Progenitor cell of endocrine pancreas (in vitro differentiated cells): ENCODE measurements at regions not wholly inside any gene's neighbourhood (a gene's known extent, or its start where the extent isn't known, plus 50 kb on each side); places are given as distances from the start of the nearest gene placed in this dataset.

Source experiments
- DNase-seq: peaks from one replicate; pipeline ENCODE4 v3.0.0; 2021; ENCODE audit warnings: low spot score; ENCODE audit not compliant: unreplicated experiment
- H3K27ac Mint-ChIP-seq: 2 replicates; pipeline ENCODE4 v1.8.0; 2021; ENCODE audit warnings: mild to moderate bottlenecking, moderate library complexity, mixed read lengths
- H3K27me3 Mint-ChIP-seq: 2 replicates; pipeline ENCODE4 v1.8.0; 2021; ENCODE audit warnings: mixed read lengths
- H3K36me3 Mint-ChIP-seq: 2 replicates; pipeline ENCODE4 v1.8.0; 2022; ENCODE audit warnings: mixed read lengths; ENCODE audit not compliant: insufficient read depth
- H3K4me1 Mint-ChIP-seq: 2 replicates; pipeline ENCODE4 v1.8.0; 2021; ENCODE audit warnings: low read depth, mixed read lengths
- H3K4me3 Mint-ChIP-seq: 2 replicates; pipeline ENCODE4 v1.8.0; 2021; ENCODE audit warnings: low read depth, mild to moderate bottlenecking, moderate library complexity, mixed read lengths
- H3K9me3 Mint-ChIP-seq: 2 replicates; pipeline ENCODE4 v1.8.0; 2021; ENCODE audit warnings: low read depth, mixed read lengths
- CTCF ChIP-seq: fragments of 200-600 bp; sonication (generic); IDR thresholded peaks from one replicate; pipeline ENCODE4 v1.5.0; 2021; ENCODE audit warnings: antibody characterized with exemption, mild to moderate bottlenecking; ENCODE audit not compliant: unreplicated experiment

DNA sequence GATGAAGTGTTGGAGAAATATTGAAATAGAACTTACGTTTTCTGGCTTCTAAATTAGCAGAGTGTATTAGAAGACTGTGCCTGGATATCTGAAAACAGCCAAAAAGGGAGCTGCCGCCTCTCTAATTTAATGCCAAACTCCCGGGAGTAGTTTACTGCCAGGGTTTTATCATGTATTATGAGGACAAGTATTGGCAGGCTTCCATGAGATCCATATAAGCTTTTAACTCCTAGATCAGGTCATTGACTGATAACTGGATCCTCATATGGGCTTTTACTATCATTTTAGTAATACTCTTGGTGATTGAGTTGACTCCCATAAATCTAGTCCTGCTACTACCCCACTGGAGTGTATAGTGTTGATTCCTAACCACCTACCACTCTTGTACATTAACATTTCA, 178.4 kb upstream of the CXADR start:
- H3K4me3 Mint-ChIP-seq = no peak overlapping the region
- no peak for TF ChIP-seq CTCF
- no peak for DNase-seq
- H3K9me3 Mint-ChIP-seq = no peaks in the 10 kb centered on the region
- no peaks in the 10 kb centered on the region for H3K27me3 Mint-ChIP-seq
- no peak overlapping the region for H3K27ac Mint-ChIP-seq
- no peaks in the 10 kb centered on the region for H3K4me1 Mint-ChIP-seq
- no peaks in the 10 kb centered on the region for H3K36me3 Mint-ChIP-seq

GRCh38 chr21:17340081-17340480, 172.8 kb upstream of the CXADR start:
- DNase-seq = no peak
- no peak for TF ChIP-seq CTCF
- no peaks in the 10 kb centered on the region for H3K27me3 Mint-ChIP-seq
- no peak overlapping the region for H3K4me3 Mint-ChIP-seq
- H3K9me3 Mint-ChIP-seq = peaks cover 8% of the 10 kb centered on the region
- H3K4me1 Mint-ChIP-seq = no peaks in the 10 kb centered on the region
- no peaks in the 10 kb centered on the region for H3K36me3 Mint-ChIP-seq
- H3K27ac Mint-ChIP-seq = no peak overlapping the region

GRCh38 chr21:17343055-17343454, 169.8 kb upstream of the CXADR start:
- Mint-ChIP-seq H3K4me1 (no peaks in the 10 kb centered on the region), H3K36me3 (no peaks in the 10 kb centered on the region), H3K27ac (no peak overlapping the region), H3K4me3 (no peak overlapping the region), H3K9me3 (peaks cover 8% of the 10 kb centered on the region), H3K27me3 (no peaks in the 10 kb centered on the region)
- no peak for DNase-seq
- no peak for TF ChIP-seq CTCF

GRCh38 chr21:17348357-17348756, 164.5 kb upstream of the CXADR start:
- TF ChIP-seq CTCF = no peak
- no peaks in the 10 kb centered on the region for H3K4me1 Mint-ChIP-seq
- no peaks in the 10 kb centered on the region for H3K27me3 Mint-ChIP-seq
- no peak overlapping the region for H3K27ac Mint-ChIP-seq
- peaks cover 3% of the 10 kb centered on the region for H3K9me3 Mint-ChIP-seq
- DNase-seq = no peak
- H3K4me3 Mint-ChIP-seq = no peak overlapping the region
- H3K36me3 Mint-ChIP-seq = no peaks in the 10 kb centered on the region

DNA sequence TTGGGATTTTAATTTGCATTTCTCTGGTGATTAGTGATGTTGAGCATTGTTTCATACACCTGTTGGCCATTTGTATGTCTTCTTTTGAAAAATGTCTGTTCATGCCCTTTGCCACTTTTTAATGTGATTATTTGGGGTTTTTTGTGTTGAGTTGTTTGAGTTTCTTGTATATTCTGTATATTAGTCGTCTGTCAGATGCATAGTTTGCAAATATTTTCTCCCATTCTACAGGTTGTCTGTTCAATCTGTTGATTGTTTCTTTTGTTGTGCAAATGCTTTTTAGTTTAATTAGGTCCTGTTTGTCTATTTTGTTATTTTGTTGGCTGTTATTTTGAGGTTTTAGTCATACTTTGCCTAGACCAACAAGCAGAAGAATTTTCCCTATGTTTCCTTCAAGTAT, 164.0 kb upstream of the CXADR start:
- Mint-ChIP-seq H3K27ac (no peak overlapping the region), H3K4me3 (no peak overlapping the region), H3K4me1 (peaks cover 4% of the 10 kb centered on the region), H3K27me3 (no peaks in the 10 kb centered on the region), H3K36me3 (no peaks in the 10 kb centered on the region), H3K9me3 (peaks cover 3% of the 10 kb centered on the region)
- no peak for DNase-seq
- no peak for TF ChIP-seq CTCF

DNA sequence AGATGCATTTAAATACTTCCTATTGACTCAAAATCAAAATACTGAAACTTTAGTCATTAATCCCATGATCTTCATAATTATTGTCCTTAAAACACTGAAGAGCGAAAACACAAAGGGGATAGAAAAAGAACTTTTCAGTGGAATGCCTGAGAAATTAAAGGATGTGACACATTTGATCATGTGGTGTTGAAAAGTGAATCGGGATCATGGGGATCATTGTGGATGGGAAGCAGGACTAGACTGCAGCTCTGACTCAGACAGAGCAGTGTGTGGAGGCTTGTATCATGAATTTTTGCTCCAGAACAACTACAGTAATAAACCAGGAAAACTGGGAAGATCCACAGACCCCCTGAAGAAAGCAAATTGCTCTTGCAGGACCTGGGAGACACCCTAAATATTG, 161.1 kb upstream of the CXADR start:
- Mint-ChIP-seq H3K27ac (no peak overlapping the region), H3K4me3 (no peak overlapping the region), H3K4me1 (peaks cover 4% of the 10 kb centered on the region), H3K27me3 (no peaks in the 10 kb centered on the region), H3K9me3 (peaks cover 3% of the 10 kb centered on the region), H3K36me3 (no peaks in the 10 kb centered on the region)
- TF ChIP-seq CTCF = no peak
- DNase-seq = no peak
